Thyroid gland (tissue), 4 donors: ENCODE measurements at regions not wholly inside any gene's neighbourhood (a gene's known extent, or its start where the extent isn't known, plus 50 kb on each side); places are given as distances from the start of the nearest gene placed in this dataset.
A peak's percentile ranks its signal among the peaks of the same experiment; 100 is the strongest.

Experiments used
- DNase-seq, 2 donors: peaks; one replicate each; pipeline ENCODE4 v3.0.0-alpha.2; 2019
- H3K27ac ChIP-seq, 3 donors: fragments of 200-600 bp; sonication (generic); 1 replicate in 2 of 3; 2 replicates in 1 of 3; pipeline ENCODE4 v1.5.1; 2016 to 2019; ENCODE audit warnings: mild to moderate bottlenecking in 1 of 3, moderate library complexity in 1 of 3
- H3K27me3 ChIP-seq: fragments of 200-600 bp; sonication (generic); one replicate; pipeline ENCODE4 v1.5.1; 2019
- H3K36me3 ChIP-seq, 2 donors: fragments of 200-600 bp; sonication (generic); one replicate each; pipeline ENCODE4 v1.5.1; 2016 to 2019
- H3K4me1 ChIP-seq, 2 donors: fragments of 200-600 bp; sonication (generic); one replicate each; pipeline ENCODE4 v1.5.1; 2017 to 2019
- H3K4me3 ChIP-seq, 3 donors: fragments of 200-600 bp; sonication (generic); replicated peaks in 1 of 3; 1 replicate in 2 of 3; 2 replicates in 1 of 3; pipeline ENCODE4 v1.5.1; 2016; ENCODE audit warnings: mild to moderate bottlenecking in 1 of 3
- H3K9me3 ChIP-seq: fragments of 200-600 bp; sonication (generic); one replicate; pipeline ENCODE4 v1.5.1; 2017
- CTCF ChIP-seq, 6 experiments: fragments of 200-600 bp in 3 of 6; fragments of 450-650 bp in 3 of 6; sonication (generic) in 3 of 6; IDR thresholded peaks; one replicate each; pipeline ENCODE4 v1.5.1; 2016 to 2019; ENCODE audit warnings: antibody characterized with exemption in 6 of 6, mild to moderate bottlenecking in 2 of 6, inconsistent platforms in 1 of 6, moderate library complexity in 1 of 6
- POLR2A ChIP-seq, 2 donors: fragments of 450-650 bp; IDR thresholded peaks; one replicate each; pipeline ENCODE4 v1.6.1; 2017; ENCODE audit warnings: antibody characterized with exemption in 2 of 2, mild to moderate bottlenecking in 2 of 2, moderate library complexity in 1 of 2
- WGBS, 2 donors: methylation state at CpG; one replicate each; pipeline ENCODE4 v1.1.5; 2017; 5-methylcytosine and 5-hydroxymethylcytosine counted together
- intact Hi-C: fragments of 100-400 bp; cut with DNase I; formaldehyde crosslinking; loops from one replicate; pipeline ENCODE4 v1.15.1; 2023

DNA sequence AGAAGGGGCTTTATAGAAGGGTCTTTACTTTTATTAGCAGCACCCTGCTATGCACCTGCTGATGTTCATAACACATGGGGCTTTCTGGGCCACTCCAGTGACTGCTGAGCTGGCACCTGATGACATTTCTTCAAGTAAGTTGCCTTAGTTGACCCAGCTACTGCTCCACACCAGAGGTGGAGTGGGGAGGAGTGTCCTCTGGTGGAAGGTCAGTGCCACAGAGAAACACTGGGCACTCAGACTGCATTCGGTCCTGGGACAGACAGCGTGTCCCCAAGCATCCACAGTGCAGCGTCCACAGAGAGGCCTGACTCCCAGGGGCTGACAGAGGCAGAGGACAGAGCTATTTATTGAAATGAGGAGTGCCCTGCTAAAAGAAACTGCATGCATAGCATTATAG lies 74.9 kb upstream of the NSMCE3 start:
- Histone ChIP-seq H3K4me3 (no peak overlapping the region), H3K9me3 (no peaks in the 10 kb centered on the region), H3K4me1 (peaks cover 20 to 42% of the 10 kb centered on the region in 2 donors), H3K36me3 (no peaks in the 10 kb centered on the region), H3K27me3 (no peaks in the 10 kb centered on the region), H3K27ac (peak overlapping the region in 2 of 3 donors; percentile 72 to 98)
- 44 to 47% methylated on average over 3 of the region's 3 CpGs for WGBS, 2 donors
- peak in 3 of 6 experiments; percentile 31 to 43 (median 42) for TF ChIP-seq CTCF (IDR thresholded peaks at IDR 0.05)
- TF ChIP-seq POLR2A (IDR thresholded peaks at IDR 0.05) = no peak
- intact Hi-C loops = loop anchor here (10.0 kb wide), 1 partner anchor 60 kb away; no protein-coding TSS in a partner anchor
- DNase-seq = peak; percentile 80 to 82

DNA sequence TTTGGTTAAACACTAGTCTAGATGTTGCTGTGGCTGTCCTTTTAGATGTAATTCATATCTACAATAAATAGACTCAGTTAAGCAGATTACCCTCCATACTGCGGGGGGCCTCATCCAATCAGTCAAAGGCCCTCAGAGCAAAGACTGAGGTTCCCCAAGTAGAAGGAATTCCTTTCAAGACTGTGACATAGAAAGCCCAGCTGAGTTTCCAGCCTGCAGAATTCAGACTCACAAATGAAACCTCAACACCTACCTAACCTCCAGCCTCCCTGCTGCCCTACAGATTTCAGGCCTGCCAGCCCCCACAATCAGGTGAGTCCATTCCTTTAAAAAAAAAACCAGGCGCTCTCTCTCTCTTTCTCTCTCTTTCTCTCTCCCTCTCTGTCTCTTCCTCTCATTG lies 73.6 kb upstream of the NSMCE3 start:
- no peaks in the 10 kb centered on the region for H3K27me3 ChIP-seq
- intact Hi-C loops = loop anchor here (10.0 kb wide), 1 partner anchor 58 kb away; no protein-coding TSS in a partner anchor
- H3K9me3 ChIP-seq = no peaks in the 10 kb centered on the region
- no peak overlapping the region for H3K27ac ChIP-seq
- H3K4me3 ChIP-seq = no peak overlapping the region
- DNase-seq = no peak
- peaks cover 20 to 34% of the 10 kb centered on the region in 2 donors for H3K4me1 ChIP-seq
- TF ChIP-seq CTCF (IDR thresholded peaks at IDR 0.05) (no peak), POLR2A (IDR thresholded peaks at IDR 0.05) (no peak)
- H3K36me3 ChIP-seq = no peaks in the 10 kb centered on the region
- WGBS, 2 donors = 92 to 99% methylated on average over 2 of the region's 2 CpGs

GRCh38 chr15:29342201-29342600 lies 72.6 kb upstream of the NSMCE3 start:
- no peaks in the 10 kb centered on the region for H3K36me3 ChIP-seq
- no peak overlapping the region for H3K27ac ChIP-seq
- peaks cover 24 to 27% of the 10 kb centered on the region in 2 donors for H3K4me1 ChIP-seq
- WGBS, 2 donors = 93 to 94% methylated on average over 8 of the region's 8 CpGs
- DNase-seq = no peak
- TF ChIP-seq POLR2A (IDR thresholded peaks at IDR 0.05) (no peak), CTCF (IDR thresholded peaks at IDR 0.05) (no peak)
- no peaks in the 10 kb centered on the region for H3K27me3 ChIP-seq
- H3K4me3 ChIP-seq = no peak overlapping the region
- intact Hi-C loops = loop anchor here (10.0 kb wide), 1 partner anchor 57 kb away; no protein-coding TSS in a partner anchor
- no peaks in the 10 kb centered on the region for H3K9me3 ChIP-seq

DNA sequence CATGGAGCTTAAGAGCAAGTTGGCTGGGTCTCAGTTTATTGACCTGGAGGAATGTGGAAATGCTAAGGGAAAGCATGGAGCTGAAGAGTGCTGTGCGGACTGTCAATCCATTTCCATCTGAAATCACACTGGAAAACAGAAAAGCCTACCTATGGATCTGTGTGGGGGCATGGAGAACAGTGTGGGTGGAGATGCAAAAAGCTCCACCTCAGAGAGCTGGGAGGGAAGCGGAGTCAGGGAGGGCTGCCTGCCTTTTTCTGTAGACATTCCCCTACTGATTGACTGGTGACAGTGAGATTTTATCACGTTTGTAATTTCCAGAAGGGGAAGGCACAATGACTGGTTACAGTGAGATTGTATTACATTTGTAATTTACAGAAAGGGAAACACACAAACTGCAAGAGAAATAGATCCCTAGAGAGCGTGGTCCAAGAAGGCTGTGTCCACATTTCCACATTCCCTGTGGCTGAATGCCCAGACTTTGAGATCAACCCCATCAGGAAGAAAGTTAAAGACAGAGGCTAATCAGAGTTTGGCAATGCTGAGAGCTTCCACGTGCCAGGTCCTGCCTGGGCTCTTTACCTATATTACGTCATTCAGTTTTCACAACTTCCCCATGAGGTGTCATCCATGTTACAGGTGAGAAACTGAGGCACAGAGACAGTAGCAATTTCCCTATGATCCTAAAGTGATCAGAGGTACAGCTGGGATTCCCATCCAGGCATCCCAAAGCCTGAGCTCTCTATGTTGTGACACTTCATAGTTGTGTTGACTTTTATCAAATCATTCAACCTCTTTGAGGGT lies 67.7 kb upstream of the NSMCE3 start:
- WGBS, 2 donors = 39 to 40% methylated on average over 6 of the region's 6 CpGs
- Histone ChIP-seq H3K4me3 (no peak overlapping the region), H3K4me1 (peaks cover 0 to 7% of the 10 kb centered on the region in 2 donors), H3K36me3 (no peaks in the 10 kb centered on the region), H3K9me3 (no peaks in the 10 kb centered on the region), H3K27ac (no peak overlapping the region), H3K27me3 (no peaks in the 10 kb centered on the region)
- intact Hi-C loops = no loop called here
- TF ChIP-seq CTCF (IDR thresholded peaks at IDR 0.05) (no peak), POLR2A (IDR thresholded peaks at IDR 0.05) (no peak)
- DNase-seq = peak; percentile 59 to 70

DNA sequence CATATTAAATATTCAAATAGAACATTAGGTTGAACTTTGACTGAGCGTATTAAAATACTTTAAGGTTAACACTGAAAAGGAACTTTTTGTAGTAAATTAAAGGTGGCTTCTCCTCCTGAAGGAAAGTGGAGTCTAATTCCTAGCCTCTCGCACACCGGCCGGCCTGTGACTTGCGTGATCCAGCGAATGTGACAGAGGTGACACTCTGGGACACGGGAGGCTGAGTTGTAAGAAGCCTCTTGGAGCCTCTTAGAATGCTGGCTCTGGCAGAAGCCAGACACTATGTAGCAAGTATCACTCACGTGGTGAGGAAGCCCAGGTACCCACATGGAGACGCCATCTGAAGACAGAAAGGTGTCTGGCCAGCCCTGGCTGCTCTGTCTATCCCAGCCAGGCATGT lies 64.9 kb upstream of the NSMCE3 start:
- WGBS, 2 donors = 71% methylated on average over 9 of the region's 9 CpGs

More for the DNA sequence above, 64.9 kb upstream of the NSMCE3 start:
- Histone ChIP-seq H3K4me3 (no peak overlapping the region), H3K4me1 (peaks cover 0 to 7% of the 10 kb centered on the region in 2 donors), H3K27ac (no peak overlapping the region), H3K36me3 (no peaks in the 10 kb centered on the region), H3K9me3 (no peaks in the 10 kb centered on the region), H3K27me3 (no peaks in the 10 kb centered on the region)
- peak; percentile 31 to 58 for DNase-seq
- intact Hi-C loops = no loop called here
- TF ChIP-seq POLR2A (IDR thresholded peaks at IDR 0.05) = no peak
- TF ChIP-seq CTCF (IDR thresholded peaks at IDR 0.05) = no peak
